ENCODE measurements at regions not wholly inside any gene's neighbourhood (a gene's known extent, or its start where the extent isn't known, plus 50 kb on each side); places are given as distances from the start of the nearest gene placed in this dataset.

DNA sequence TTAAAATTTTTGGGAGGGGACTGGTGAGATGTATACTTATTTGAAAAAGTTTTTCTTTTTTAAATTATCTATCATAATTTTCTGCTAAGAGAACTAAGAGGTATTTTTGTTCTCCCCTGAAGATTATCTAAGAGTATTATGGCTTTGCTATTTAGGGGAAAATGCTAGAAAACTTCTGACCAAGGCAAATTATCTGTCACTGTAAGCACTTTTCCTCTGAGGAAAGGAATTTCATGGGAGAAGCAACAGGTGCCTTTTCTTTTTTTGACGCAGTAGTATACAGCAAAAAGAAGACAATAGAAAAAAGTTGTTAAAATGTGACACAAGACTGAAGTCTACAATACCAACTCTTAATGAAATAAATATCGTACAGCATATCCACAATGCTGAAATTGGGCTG is 201.6 kb upstream of the NANOGP8 start:
- TF ChIP-seq, protein P1, sequence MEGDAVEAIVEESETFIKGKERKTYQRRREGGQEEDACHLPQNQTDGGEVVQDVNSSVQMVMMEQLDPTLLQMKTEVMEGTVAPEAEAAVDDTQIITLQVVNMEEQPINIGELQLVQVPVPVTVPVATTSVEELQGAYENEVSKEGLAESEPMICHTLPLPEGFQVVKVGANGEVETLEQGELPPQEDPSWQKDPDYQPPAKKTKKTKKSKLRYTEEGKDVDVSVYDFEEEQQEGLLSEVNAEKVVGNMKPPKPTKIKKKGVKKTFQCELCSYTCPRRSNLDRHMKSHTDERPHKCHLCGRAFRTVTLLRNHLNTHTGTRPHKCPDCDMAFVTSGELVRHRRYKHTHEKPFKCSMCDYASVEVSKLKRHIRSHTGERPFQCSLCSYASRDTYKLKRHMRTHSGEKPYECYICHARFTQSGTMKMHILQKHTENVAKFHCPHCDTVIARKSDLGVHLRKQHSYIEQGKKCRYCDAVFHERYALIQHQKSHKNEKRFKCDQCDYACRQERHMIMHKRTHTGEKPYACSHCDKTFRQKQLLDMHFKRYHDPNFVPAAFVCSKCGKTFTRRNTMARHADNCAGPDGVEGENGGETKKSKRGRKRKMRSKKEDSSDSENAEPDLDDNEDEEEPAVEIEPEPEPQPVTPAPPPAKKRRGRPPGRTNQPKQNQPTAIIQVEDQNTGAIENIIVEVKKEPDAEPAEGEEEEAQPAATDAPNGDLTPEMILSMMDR (conservative IDR thresholded peaks at IDR 0.05) = no peak
- TF ChIP-seq EZH2 (IDR thresholded peaks at IDR 0.05; ENCODE audit: low read depth) = no peak
